H9 (cell line): ENCODE measurements at regions not wholly inside any gene's neighbourhood (a gene's known extent, or its start where the extent isn't known, plus 50 kb on each side); places are given as distances from the start of the nearest gene placed in this dataset.
A peak's percentile ranks its signal among the peaks of the same experiment; 100 is the strongest.

Experiments
- DNase-seq: peaks from one replicate; pipeline ENCODE4 v3.0.0-alpha.2; 2017
- H2AFZ ChIP-seq: one replicate; pipeline ENCODE4 v1.6.1; 2013; ENCODE audit warnings: mild to moderate bottlenecking, low read length, control low read depth, moderate library complexity
- H2AK5ac ChIP-seq: 2 replicates; pipeline ENCODE4 v1.6.1; 2013; ENCODE audit warnings: low read length, control low read depth, mixed read lengths; ENCODE audit not compliant: insufficient read length
- H2BK120ac ChIP-seq: one replicate; pipeline ENCODE4 v1.6.1; 2013; ENCODE audit warnings: low read depth, mild to moderate bottlenecking, low read length, control low read depth, inconsistent platforms; ENCODE audit not compliant: poor library complexity, severe bottlenecking
- H2BK12ac ChIP-seq: 2 replicates; pipeline ENCODE4 v1.6.1; 2013; ENCODE audit warnings: low read length, control low read depth, mixed read lengths, low read depth; ENCODE audit not compliant: insufficient read length
- H2BK15ac ChIP-seq: 2 replicates; pipeline ENCODE4 v1.6.1; 2013; ENCODE audit warnings: low read depth, low read length, control low read depth
- H2BK20ac ChIP-seq: one replicate; pipeline ENCODE4 v1.6.1; 2013; ENCODE audit warnings: low read depth, mild to moderate bottlenecking, low read length, control low read depth, inconsistent platforms; ENCODE audit not compliant: poor library complexity, severe bottlenecking
- H2BK5ac ChIP-seq: 2 replicates; pipeline ENCODE4 v1.6.1; 2013; ENCODE audit warnings: low read length, control low read depth, mixed read lengths; ENCODE audit not compliant: insufficient read length
- H3K14ac ChIP-seq: 2 replicates; pipeline ENCODE4 v1.6.1; 2013; ENCODE audit warnings: low read length, control low read depth; ENCODE audit not compliant: insufficient read depth
- H3K18ac ChIP-seq: 2 replicates; pipeline ENCODE4 v1.6.1; 2013; ENCODE audit warnings: low read depth, mild to moderate bottlenecking, mixed read lengths, low read length, control low read depth; ENCODE audit not compliant: insufficient read length
- H3K23ac ChIP-seq: 2 replicates; pipeline ENCODE4 v1.6.1; 2013; ENCODE audit warnings: low read length, control low read depth, mixed read lengths, low read depth; ENCODE audit not compliant: insufficient read length
- H3K23me2 ChIP-seq: 2 replicates; pipeline ENCODE4 v1.6.1; 2013; ENCODE audit warnings: low read depth, mild to moderate bottlenecking, mixed read lengths, low read length, control low read depth; ENCODE audit not compliant: insufficient read length, poor library complexity, severe bottlenecking
- H3K27ac ChIP-seq: 2 replicates; pipeline ENCODE4 v1.5.1; 2013; ENCODE audit warnings: low read length, control low read depth, mixed read lengths, low read depth; ENCODE audit not compliant: insufficient read length
- H3K27me3 ChIP-seq: 2 replicates; pipeline ENCODE4 v1.6.1; 2013; ENCODE audit warnings: low read length, control low read depth, inconsistent platforms; ENCODE audit not compliant: insufficient read depth
- H3K4ac ChIP-seq: 2 replicates; pipeline ENCODE4 v1.6.1; 2013; ENCODE audit warnings: low read depth, mild to moderate bottlenecking, control low read depth, inconsistent platforms, low read length, moderate library complexity
- H3K4me1 ChIP-seq: 2 replicates; pipeline ENCODE4 v1.6.1; 2013; ENCODE audit warnings: low read length, control low read depth, inconsistent platforms; ENCODE audit not compliant: insufficient read depth
- H3K4me2 ChIP-seq: 2 replicates; pipeline ENCODE4 v1.6.1; 2013; ENCODE audit warnings: low read length, control low read depth, mixed read lengths; ENCODE audit not compliant: insufficient read length, insufficient read depth
- H3K56ac ChIP-seq: 2 replicates; pipeline ENCODE4 v1.6.1; 2013; ENCODE audit warnings: low read depth, mild to moderate bottlenecking, mixed read lengths, low read length, control low read depth; ENCODE audit not compliant: insufficient read length
- H3K79me1 ChIP-seq: 2 replicates; pipeline ENCODE4 v1.6.1; 2013; ENCODE audit warnings: low read depth, mild to moderate bottlenecking, moderate library complexity, low read length, control low read depth, inconsistent platforms; ENCODE audit not compliant: insufficient read depth, poor library complexity, severe bottlenecking
- H3K79me2 ChIP-seq: 2 replicates; pipeline ENCODE4 v1.6.1; 2013; ENCODE audit warnings: low read length, control low read depth, inconsistent platforms; ENCODE audit not compliant: insufficient read depth
- H3K9ac ChIP-seq: 2 replicates; pipeline ENCODE4 v1.6.1; 2013; ENCODE audit warnings: low read length, control low read depth, mixed read lengths; ENCODE audit not compliant: insufficient read length; ENCODE audit errors: extremely low read depth
- H3K9me3 ChIP-seq: one replicate; pipeline ENCODE4 v1.6.1; 2013; ENCODE audit warnings: low read depth, low read length, inconsistent platforms; ENCODE audit not compliant: control insufficient read depth
- H3T11ph ChIP-seq: one replicate; pipeline ENCODE4 v1.6.1; 2013; ENCODE audit warnings: mild to moderate bottlenecking, low read length, control low read depth, inconsistent platforms
- H4K20me1 ChIP-seq: one replicate; pipeline ENCODE4 v1.6.1; 2013; ENCODE audit not compliant: control insufficient read depth, insufficient read length, insufficient read depth
- H4K5ac ChIP-seq: 2 replicates; pipeline ENCODE4 v1.6.1; 2013; ENCODE audit warnings: low read depth, mild to moderate bottlenecking, mixed read lengths, low read length, control low read depth; ENCODE audit not compliant: insufficient read length
- H4K8ac ChIP-seq: replicated peaks from 2 replicates; pipeline ENCODE4 v1.6.1; 2013; ENCODE audit warnings: low read length, control low read depth, mixed read lengths, low read depth; ENCODE audit not compliant: insufficient read length
- H4K91ac ChIP-seq: 2 replicates; pipeline ENCODE4 v1.6.1; 2013; ENCODE audit warnings: low read depth, mild to moderate bottlenecking, moderate library complexity, mixed read lengths, low read length, control low read depth; ENCODE audit not compliant: insufficient read length
- H3K27ac Mint-ChIP-seq, 3 experiments: 2 replicates in 2 of 3; 3 replicates in 1 of 3; pipeline ENCODE4 v1.8.0; 2020 to 2021; ENCODE audit warnings: mixed read lengths in 3 of 3, mild to moderate bottlenecking in 1 of 3, moderate library complexity in 1 of 3
- H3K27me3 Mint-ChIP-seq: 2 replicates; pipeline ENCODE4 v1.8.0; 2021; ENCODE audit warnings: low read depth, mild to moderate bottlenecking, moderate library complexity, mixed read lengths
- H3K36me3 Mint-ChIP-seq, 3 experiments: 2 replicates in 2 of 3; 3 replicates in 1 of 3; pipeline ENCODE4 v1.8.0; 2020 to 2021; ENCODE audit warnings: low read depth in 3 of 3, mixed read lengths in 3 of 3; ENCODE audit not compliant: insufficient read depth in 1 of 3
- H3K4me1 Mint-ChIP-seq, 2 experiments: 2 replicates each; pipeline ENCODE4 v1.8.0; 2020; ENCODE audit warnings: mixed read lengths in 2 of 2
- H3K4me3 Mint-ChIP-seq, 2 experiments: 2 replicates in 1 of 2; 3 replicates in 1 of 2; pipeline ENCODE4 v1.8.0; 2020 to 2021; ENCODE audit warnings: mild to moderate bottlenecking in 2 of 2, mixed read lengths in 2 of 2, moderate library complexity in 1 of 2
- H3K9me3 Mint-ChIP-seq, 2 experiments: 2 replicates in 1 of 2; 3 replicates in 1 of 2; pipeline ENCODE4 v1.8.0; 2020; ENCODE audit warnings: mild to moderate bottlenecking in 2 of 2, mixed read lengths in 2 of 2, moderate library complexity in 1 of 2
- CTCF ChIP-seq: fragments of 200-600 bp; sonication (generic); conservative IDR thresholded peaks from 3 replicates; pipeline ENCODE4 v1.8.0; 2021; ENCODE audit warnings: antibody characterized with exemption, mild to moderate bottlenecking
- WGBS: extraction: QIAGEN DNeasy Blood & Tissue Kit; methylation state at CpG from one replicate; pipeline ENCODE4 v1.1.7; 2013; ENCODE audit warnings: missing lambda C conversion rate, low lambda C conversion rate, mixed read lengths; ENCODE audit not compliant: insufficient read length; ENCODE audit errors: extremely low coverage; 5-methylcytosine and 5-hydroxymethylcytosine counted together

DNA sequence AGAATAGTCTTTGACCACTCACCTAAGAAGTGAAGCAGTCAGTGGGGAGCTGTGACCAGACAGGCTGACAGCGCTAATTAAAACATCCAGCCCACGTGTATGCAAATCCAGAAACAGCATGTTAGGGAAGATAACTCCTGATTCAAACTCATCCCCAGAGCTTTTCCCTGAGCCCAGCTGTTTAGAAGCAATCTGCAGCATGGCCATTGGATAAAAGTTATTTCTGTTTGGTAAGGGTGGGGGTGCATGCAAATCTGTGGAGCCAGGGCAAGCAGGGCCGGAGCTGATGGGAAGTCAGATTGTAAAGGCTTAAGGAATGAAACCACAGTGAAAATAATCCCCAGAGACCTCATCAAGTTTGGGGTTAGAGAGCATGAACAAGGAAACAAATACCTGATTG lies 247.9 kb upstream of the KIRREL3 start:
- Histone ChIP-seq H3K23me2 (no peaks in the 10 kb centered on the region), H3K4ac (no peak overlapping the region), H2AFZ (no peak overlapping the region), H4K91ac (no peak overlapping the region), H3K18ac (no peak overlapping the region), H4K20me1 (no peaks in the 10 kb centered on the region), H4K5ac (no peak overlapping the region), H2BK120ac (no peak overlapping the region), H3K9me3 (no peaks in the 10 kb centered on the region), H2BK5ac (no peak overlapping the region), H3K79me2 (no peaks in the 10 kb centered on the region), H3T11ph (no peak overlapping the region), H4K8ac (no peak overlapping the region), H3K27ac (no peak overlapping the region), H3K79me1 (no peaks in the 10 kb centered on the region), H3K4me1 (no peaks in the 10 kb centered on the region; the same call in 1 of the 2 replicates), H3K4me2 (no peak overlapping the region), H2BK15ac (no peak overlapping the region), H3K14ac (no peak overlapping the region), H2BK20ac (no peak overlapping the region), H2AK5ac (no peak overlapping the region), H3K23ac (no peak overlapping the region), H2BK12ac (no peak overlapping the region), H3K56ac (no peak overlapping the region), H3K9ac (no peak overlapping the region), H3K27me3 (no peaks in the 10 kb centered on the region)
- no peak for TF ChIP-seq CTCF
- peak overlapping the region in 1 of 3 experiments; percentile 45; a peak in 1 of 7 replicates for H3K27ac Mint-ChIP-seq
- H3K9me3 Mint-ChIP-seq = no peaks in the 10 kb centered on the region
- H3K36me3 Mint-ChIP-seq = no peaks in the 10 kb centered on the region
- H3K27me3 Mint-ChIP-seq = no peaks in the 10 kb centered on the region; the same call in 1 of the 2 replicates
- H3K4me3 Mint-ChIP-seq = no peak overlapping the region
- no CpG with 5 or more reads among the region's 3 CpGs for WGBS
- peaks cover 18 to 22% of the 10 kb centered on the region in 2 experiments for H3K4me1 Mint-ChIP-seq
- DNase-seq = no peak
